22Rv1 (cell line): ENCODE measurements at regions not wholly inside any gene's neighbourhood (a gene's known extent, or its start where the extent isn't known, plus 50 kb on each side); places are given as distances from the start of the nearest gene placed in this dataset.

Source experiments
- ZFX ChIP-seq: fragments of 450-650 bp; IDR thresholded peaks from 2 replicates; pipeline ENCODE4 v1.6.1; 2017; ENCODE audit warnings: antibody characterized with exemption, borderline replicate concordance
- TF ChIP-seq, protein P1 (sequence below): fragments of 450-650 bp; IDR thresholded peaks from 2 replicates; pipeline ENCODE4 v1.5.1; 2017; ENCODE audit warnings: mild to moderate bottlenecking

DNA sequence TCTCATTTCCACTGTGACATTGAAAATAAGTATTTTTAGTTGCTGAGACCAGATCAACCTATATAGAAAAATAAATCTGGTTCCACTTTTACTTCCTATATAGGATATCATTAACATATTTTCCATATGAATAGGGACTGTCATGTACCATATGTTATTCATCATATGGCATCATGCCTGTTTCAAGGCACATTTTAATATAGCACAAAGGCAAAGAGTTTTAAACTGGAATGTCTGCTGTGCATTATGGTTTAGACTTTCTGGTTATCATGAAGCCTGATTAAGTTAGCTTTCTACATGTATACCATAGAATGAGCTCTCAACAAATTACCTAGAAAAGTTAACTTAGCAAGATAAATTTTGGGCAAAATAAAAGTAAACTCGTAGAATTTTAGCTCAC, 53.0 kb upstream of the ACYP2 start:
- TF ChIP-seq, protein P1, sequence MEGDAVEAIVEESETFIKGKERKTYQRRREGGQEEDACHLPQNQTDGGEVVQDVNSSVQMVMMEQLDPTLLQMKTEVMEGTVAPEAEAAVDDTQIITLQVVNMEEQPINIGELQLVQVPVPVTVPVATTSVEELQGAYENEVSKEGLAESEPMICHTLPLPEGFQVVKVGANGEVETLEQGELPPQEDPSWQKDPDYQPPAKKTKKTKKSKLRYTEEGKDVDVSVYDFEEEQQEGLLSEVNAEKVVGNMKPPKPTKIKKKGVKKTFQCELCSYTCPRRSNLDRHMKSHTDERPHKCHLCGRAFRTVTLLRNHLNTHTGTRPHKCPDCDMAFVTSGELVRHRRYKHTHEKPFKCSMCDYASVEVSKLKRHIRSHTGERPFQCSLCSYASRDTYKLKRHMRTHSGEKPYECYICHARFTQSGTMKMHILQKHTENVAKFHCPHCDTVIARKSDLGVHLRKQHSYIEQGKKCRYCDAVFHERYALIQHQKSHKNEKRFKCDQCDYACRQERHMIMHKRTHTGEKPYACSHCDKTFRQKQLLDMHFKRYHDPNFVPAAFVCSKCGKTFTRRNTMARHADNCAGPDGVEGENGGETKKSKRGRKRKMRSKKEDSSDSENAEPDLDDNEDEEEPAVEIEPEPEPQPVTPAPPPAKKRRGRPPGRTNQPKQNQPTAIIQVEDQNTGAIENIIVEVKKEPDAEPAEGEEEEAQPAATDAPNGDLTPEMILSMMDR = no peak
- no peak for TF ChIP-seq ZFX
